GM12872 (cell line): ENCODE measurements at regions not wholly inside any gene's neighbourhood (a gene's known extent, or its start where the extent isn't known, plus 50 kb on each side); places are given as distances from the start of the nearest gene placed in this dataset.

Experiments
- TF ChIP-seq, protein P1 (sequence below): IDR thresholded peaks from 3 replicates; pipeline ENCODE4 v1.5.1; 2011; ENCODE audit warnings: low read depth, mild to moderate bottlenecking, low read length, moderate library complexity; ENCODE audit not compliant: insufficient read depth

DNA sequence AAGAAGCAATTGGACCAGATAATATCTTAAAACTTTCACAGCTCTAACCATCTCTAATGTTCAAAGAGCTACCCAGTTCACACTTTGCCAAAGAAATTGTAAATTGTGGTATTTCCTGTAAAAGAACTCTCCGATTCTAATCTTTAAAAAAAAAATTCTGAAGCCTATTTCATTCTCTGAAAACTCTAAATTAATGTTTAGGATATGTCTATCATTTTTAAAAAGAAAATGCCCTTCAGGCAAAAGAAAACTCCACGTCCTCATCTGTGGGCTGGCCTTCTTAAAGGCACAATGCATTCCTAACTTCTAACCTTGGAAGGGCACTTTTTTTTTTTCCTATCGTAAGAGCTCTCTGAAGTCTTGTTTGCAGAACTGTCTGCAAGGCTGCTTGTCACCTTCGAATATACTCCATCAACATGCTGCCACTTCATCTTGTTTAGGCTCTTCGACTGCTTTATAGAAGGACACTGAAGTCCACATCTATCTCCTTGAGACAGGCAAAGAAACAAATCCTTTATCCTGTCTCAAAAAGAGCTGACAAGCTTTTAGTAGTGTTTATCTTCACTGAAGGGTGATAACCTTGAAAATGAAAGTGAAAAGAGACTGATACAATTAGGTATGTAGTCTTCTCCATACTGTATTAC is 124.3 kb upstream of the SLC39A10 start:
- TF ChIP-seq, protein P1, sequence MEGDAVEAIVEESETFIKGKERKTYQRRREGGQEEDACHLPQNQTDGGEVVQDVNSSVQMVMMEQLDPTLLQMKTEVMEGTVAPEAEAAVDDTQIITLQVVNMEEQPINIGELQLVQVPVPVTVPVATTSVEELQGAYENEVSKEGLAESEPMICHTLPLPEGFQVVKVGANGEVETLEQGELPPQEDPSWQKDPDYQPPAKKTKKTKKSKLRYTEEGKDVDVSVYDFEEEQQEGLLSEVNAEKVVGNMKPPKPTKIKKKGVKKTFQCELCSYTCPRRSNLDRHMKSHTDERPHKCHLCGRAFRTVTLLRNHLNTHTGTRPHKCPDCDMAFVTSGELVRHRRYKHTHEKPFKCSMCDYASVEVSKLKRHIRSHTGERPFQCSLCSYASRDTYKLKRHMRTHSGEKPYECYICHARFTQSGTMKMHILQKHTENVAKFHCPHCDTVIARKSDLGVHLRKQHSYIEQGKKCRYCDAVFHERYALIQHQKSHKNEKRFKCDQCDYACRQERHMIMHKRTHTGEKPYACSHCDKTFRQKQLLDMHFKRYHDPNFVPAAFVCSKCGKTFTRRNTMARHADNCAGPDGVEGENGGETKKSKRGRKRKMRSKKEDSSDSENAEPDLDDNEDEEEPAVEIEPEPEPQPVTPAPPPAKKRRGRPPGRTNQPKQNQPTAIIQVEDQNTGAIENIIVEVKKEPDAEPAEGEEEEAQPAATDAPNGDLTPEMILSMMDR, result no peak

DNA sequence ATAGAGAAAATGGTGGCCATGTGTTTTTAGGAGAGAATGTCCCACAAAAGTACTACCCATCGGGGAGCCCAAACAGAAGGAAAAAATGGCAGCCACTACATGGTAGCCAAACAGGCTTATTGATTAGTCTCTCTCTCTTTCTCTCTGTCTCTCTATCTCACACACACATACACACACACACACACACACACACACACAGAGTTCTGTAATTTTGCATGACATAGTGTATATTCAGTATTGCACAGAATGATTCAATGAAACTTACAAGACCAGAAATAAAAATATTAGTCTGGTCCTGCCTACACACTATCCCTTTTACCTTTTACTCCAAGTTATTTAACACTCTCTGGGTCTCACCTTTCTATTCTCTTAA is 124.8 kb upstream of the SLC39A10 start:
- TF ChIP-seq, protein P1, result no peak

DNA sequence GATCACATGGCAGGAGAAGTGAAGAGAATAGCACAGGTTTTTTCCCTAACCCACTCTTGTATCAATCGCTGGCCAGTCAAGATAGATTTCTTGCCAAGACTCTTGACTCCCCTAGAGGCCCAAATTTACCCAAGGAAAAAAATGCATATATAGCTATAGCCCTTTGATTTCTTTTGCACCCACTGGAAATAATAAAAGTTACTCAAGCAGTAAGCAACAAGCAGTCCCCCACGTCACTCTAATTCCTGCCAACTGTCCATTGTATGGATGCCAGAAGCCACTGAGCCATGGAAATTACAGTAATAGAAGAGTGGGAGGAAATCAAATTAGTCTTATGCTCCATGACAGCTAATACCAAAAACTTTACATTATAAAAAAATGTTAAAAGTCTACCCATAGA is 125.3 kb upstream of the SLC39A10 start:
- TF ChIP-seq, protein P1, result no peak

DNA sequence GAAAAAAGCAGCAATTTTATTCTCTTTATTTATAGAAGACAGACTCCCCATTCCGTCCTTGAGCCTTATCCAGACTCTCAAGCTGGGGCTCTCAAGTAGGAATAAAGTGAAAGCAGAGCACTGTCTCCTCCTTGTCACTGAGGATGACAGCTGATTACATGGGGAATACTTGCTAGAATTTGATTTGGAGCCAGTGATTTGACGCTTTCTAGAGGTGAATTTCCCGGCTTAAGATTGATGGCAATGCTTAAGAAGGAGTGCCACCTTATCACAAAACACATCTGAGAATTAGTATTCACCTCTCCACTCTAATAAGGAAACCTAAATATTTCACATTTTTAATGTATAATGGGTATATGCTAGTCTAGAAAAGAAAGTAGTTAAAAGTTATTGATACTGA is 135.4 kb upstream of the SLC39A10 start:
- TF ChIP-seq, protein P1, result no peak

DNA sequence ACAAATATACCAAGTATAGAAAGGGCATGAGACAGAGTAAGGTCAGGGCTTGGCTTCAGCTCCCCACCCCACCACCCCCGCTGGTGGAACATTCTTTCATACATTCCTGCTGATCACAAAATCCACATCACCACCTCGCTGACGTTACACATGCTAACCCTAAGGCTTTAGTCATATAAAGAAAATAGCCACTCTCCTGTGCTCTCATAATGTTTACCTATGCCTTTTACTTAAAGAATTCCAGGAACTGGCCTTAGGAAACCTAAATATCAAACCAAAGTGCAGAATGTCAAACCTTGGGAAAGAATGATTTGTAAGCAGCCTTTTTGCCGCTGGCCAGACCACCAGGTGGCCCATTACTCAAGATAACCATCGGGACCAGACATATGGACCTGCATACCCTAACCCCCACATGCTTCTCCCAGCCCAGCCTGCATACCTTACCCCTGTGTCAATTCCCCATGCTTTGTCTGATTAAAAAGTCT is 136.3 kb upstream of the SLC39A10 start:
- TF ChIP-seq, protein P1, result no peak

DNA sequence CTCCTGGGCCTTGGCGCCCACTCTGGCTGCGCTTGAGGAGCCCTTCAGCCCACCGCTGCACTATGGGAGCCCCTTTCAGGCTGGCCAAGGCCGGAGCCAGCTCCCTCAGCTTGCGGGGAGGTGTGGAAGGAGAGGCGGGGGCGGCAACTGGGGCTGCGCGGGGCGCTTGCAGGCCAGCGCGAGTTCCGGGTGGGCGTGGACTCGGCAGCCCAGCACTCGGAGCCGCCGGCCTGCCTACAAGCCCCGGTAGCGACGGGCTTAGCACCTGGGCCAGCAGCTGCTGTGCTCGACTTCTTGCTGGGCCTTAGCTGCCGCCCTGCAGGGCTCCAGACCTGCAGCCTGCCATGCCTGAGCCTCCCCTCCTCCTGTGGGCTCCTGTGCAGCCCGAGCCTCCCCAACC is 141.5 kb upstream of the SLC39A10 start:
- TF ChIP-seq, protein P1, result no peak

DNA sequence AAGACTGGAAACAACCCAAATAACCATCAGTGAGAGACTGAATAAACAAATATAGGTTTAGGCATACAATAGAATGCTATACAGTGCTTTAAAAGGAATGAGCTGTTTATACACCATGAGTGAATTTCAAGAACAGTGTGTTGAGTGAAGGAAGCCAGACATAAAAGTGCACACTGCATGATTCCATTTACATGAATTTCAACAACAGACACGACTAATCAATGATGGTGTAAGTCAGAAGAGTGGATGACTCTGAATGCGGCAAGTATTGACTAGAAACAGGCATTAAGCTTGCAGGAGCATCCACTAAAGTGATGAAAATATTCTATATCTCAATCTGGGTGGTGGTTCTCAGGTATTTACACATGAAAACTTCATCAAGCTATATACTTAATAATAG is 142.7 kb upstream of the SLC39A10 start:
- TF ChIP-seq, protein P1, result no peak

DNA sequence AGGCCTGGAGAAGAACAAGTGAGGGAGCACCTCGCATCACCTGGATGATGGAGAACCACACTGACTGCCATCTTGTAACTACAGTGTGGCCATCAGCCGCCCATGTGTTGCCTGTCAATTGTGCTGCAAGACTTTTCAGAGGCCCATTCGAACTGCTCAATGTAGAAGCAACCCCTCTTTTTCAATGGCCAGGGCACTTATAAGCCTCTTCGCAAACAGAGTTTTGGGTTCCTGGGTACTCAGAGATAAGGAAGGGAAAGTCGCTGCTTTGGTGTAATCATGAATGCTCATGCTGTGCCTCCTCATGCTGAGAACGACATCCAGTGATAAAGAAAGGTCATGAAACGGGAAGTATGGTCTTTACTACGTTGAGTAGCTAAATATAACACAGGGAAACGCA is 143.9 kb upstream of the SLC39A10 start:
- TF ChIP-seq, protein P1, result no peak
